ENCODE measurements at regions not wholly inside any gene's neighbourhood (a gene's known extent, or its start where the extent isn't known, plus 50 kb on each side); places are given as distances from the start of the nearest gene placed in this dataset.

DNA sequence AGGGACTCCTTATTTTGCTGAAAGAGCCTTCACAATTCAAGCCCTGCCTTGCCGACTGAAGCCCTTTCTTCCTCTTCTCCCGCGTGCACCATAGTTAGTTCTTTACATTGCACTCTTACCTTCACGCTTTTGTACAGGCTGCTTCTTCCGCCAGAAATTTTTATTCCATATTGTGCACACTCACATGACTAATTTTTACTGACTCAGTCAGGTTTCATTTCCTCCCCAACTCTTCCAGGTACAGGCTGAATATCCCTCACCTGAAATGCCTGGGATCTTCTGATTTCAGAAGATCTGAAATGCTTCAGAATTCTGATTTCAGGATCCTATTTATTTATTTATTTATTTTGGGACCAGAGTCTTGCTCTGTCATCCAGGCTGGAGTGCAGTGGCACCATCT is 172.8 kb downstream of the ZNF281 start:
- ChIA-PET CTCF (no interaction called here), POLR2A (no interaction called here)
- DNase-seq (ENCODE audit: extremely low spot score): no peak
- TF ChIP-seq FOXK2 (IDR thresholded peaks at IDR 0.05) (no peak), LEF1 (IDR thresholded peaks at IDR 0.05; ENCODE audit: borderline replicate concordance) (no peak), ARNT (IDR thresholded peaks at IDR 0.05) (no peak), ELF4 (IDR thresholded peaks at IDR 0.05) (no peak), SP1 (IDR thresholded peaks at IDR 0.05) (no peak), CTBP1 (IDR thresholded peaks at IDR 0.05; ENCODE audit: borderline replicate concordance) (no peak), PKNOX1 (IDR thresholded peaks at IDR 0.05) (no peak), BHLHE40 (IDR thresholded peaks at IDR 0.05; ENCODE audit: borderline replicate concordance) (no peak), NFRKB (IDR thresholded peaks at IDR 0.05) (no peak), SUZ12 (IDR thresholded peaks at IDR 0.05) (no peak), TARDBP (IDR thresholded peaks at IDR 0.05) (no peak), FOXA1 (IDR thresholded peaks at IDR 0.05) (no peak), ZNF384 (IDR thresholded peaks at IDR 0.05) (no peak), HDGF (IDR thresholded peaks at IDR 0.05; ENCODE audit: borderline replicate concordance) (no peak), L3MBTL2 (conservative IDR thresholded peaks at IDR 0.05) (no peak), FOXM1 (IDR thresholded peaks at IDR 0.05; ENCODE audit: borderline replicate concordance) (no peak)

GRCh38 chr1:200234938-200235337 is 174.9 kb downstream of the ZNF281 start:
- TF ChIP-seq SUZ12 (IDR thresholded peaks at IDR 0.05) (no peak), HDGF (IDR thresholded peaks at IDR 0.05; ENCODE audit: borderline replicate concordance) (no peak), CTBP1 (IDR thresholded peaks at IDR 0.05; ENCODE audit: borderline replicate concordance) (no peak), BHLHE40 (IDR thresholded peaks at IDR 0.05; ENCODE audit: borderline replicate concordance) (no peak), ELF4 (IDR thresholded peaks at IDR 0.05) (no peak), TARDBP (IDR thresholded peaks at IDR 0.05) (no peak), LEF1 (IDR thresholded peaks at IDR 0.05; ENCODE audit: borderline replicate concordance) (no peak), FOXM1 (IDR thresholded peaks at IDR 0.05; ENCODE audit: borderline replicate concordance) (no peak), FOXK2 (IDR thresholded peaks at IDR 0.05) (no peak)
- ChIA-PET CTCF (no interaction called here), POLR2A (no interaction called here)
- DNase-seq (ENCODE audit: extremely low spot score): no peak

- POLR2A ChIA-PET: no interaction called here
- CTCF ChIA-PET: no interaction called here
- no peak for DNase-seq (ENCODE audit: extremely low spot score)
- TF ChIP-seq HDGF (IDR thresholded peaks at IDR 0.05; ENCODE audit: borderline replicate concordance) (no peak), SP1 (IDR thresholded peaks at IDR 0.05) (no peak)
Measured at GRCh38 chr1:200233393-200233792, 176.4 kb downstream of the ZNF281 start.

DNA sequence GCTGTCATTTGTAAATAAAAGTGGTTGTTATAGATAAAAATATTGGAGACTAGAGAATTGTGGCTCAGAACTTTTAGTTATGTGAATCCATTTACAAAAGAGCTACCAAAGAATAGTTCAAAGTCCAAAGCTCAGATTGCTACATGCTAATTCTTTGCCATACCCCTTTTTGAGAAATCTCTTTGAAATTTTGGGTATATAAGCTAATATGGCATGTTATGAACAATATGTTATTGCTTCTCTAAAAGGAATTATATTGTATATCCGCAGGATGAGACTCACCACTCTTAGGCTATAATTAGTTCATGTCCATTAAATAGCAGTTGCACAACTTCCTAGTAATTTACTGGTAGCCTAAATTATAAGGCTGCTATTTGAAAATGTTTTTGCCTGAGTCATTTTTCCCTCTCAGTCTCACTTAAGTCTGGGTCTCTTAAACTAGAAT is 178.0 kb downstream of the ZNF281 start:
- no peak for DNase-seq (ENCODE audit: extremely low spot score)
- ChIA-PET CTCF (interaction anchor here (0.6 kb wide), 1 partner anchor 107 kb away, joined by 6 read pairs; no protein-coding TSS in a partner anchor), POLR2A (no interaction called here)
- no peak for TF ChIP-seq LEF1 (IDR thresholded peaks at IDR 0.05; ENCODE audit: borderline replicate concordance)
- no peak for TF ChIP-seq PKNOX1 (IDR thresholded peaks at IDR 0.05)
- no peak for TF ChIP-seq NFRKB (IDR thresholded peaks at IDR 0.05)
- TF ChIP-seq CTBP1 (IDR thresholded peaks at IDR 0.05; ENCODE audit: borderline replicate concordance): no peak
- no peak for TF ChIP-seq ARNT (IDR thresholded peaks at IDR 0.05)
- no peak for TF ChIP-seq FOXK2 (IDR thresholded peaks at IDR 0.05)
- TF ChIP-seq HDGF (IDR thresholded peaks at IDR 0.05; ENCODE audit: borderline replicate concordance): no peak
- TF ChIP-seq SP1 (IDR thresholded peaks at IDR 0.05): no peak
- no peak for TF ChIP-seq TARDBP (IDR thresholded peaks at IDR 0.05)

GRCh38 chr1:200230671-200231070 is 179.2 kb downstream of the ZNF281 start:
- DNase-seq (ENCODE audit: extremely low spot score): no peak
- ChIA-PET CTCF (no interaction called here), POLR2A (no interaction called here)
- TF ChIP-seq FOXM1 (IDR thresholded peaks at IDR 0.05; ENCODE audit: borderline replicate concordance) (no peak), L3MBTL2 (conservative IDR thresholded peaks at IDR 0.05) (no peak), SP1 (IDR thresholded peaks at IDR 0.05) (no peak), ZNF384 (IDR thresholded peaks at IDR 0.05) (no peak), PKNOX1 (IDR thresholded peaks at IDR 0.05) (no peak)

- ChIA-PET CTCF (no interaction called here), POLR2A (no interaction called here)
- no peak for DNase-seq (ENCODE audit: extremely low spot score)
- TF ChIP-seq BHLHE40 (IDR thresholded peaks at IDR 0.05; ENCODE audit: borderline replicate concordance) (no peak), ARNT (IDR thresholded peaks at IDR 0.05) (no peak), L3MBTL2 (conservative IDR thresholded peaks at IDR 0.05) (no peak), ZNF384 (IDR thresholded peaks at IDR 0.05) (no peak), FOXM1 (IDR thresholded peaks at IDR 0.05; ENCODE audit: borderline replicate concordance) (no peak)
Measured at GRCh38 chr1:200228486-200228885, 181.3 kb downstream of the ZNF281 start.

GRCh38 chr1:200228081-200228480 is 181.8 kb downstream of the ZNF281 start:
- DNase-seq (ENCODE audit: extremely low spot score): no peak
- ChIA-PET CTCF (no interaction called here), POLR2A (no interaction called here)
- TF ChIP-seq SP1 (IDR thresholded peaks at IDR 0.05): no peak
- TF ChIP-seq L3MBTL2 (conservative IDR thresholded peaks at IDR 0.05): no peak
- TF ChIP-seq FOXA1 (IDR thresholded peaks at IDR 0.05): no peak
- no peak for TF ChIP-seq FOXK2 (IDR thresholded peaks at IDR 0.05)
- no peak for TF ChIP-seq ARNT (IDR thresholded peaks at IDR 0.05)
- no peak for TF ChIP-seq ZNF384 (IDR thresholded peaks at IDR 0.05)
- no peak for TF ChIP-seq TARDBP (IDR thresholded peaks at IDR 0.05)
- TF ChIP-seq SUZ12 (IDR thresholded peaks at IDR 0.05): no peak
- TF ChIP-seq CTBP1 (IDR thresholded peaks at IDR 0.05; ENCODE audit: borderline replicate concordance): no peak
- no peak for TF ChIP-seq ELF4 (IDR thresholded peaks at IDR 0.05)
- no peak for TF ChIP-seq FOXM1 (IDR thresholded peaks at IDR 0.05; ENCODE audit: borderline replicate concordance)
- TF ChIP-seq NFRKB (IDR thresholded peaks at IDR 0.05): no peak
- no peak for TF ChIP-seq HDGF (IDR thresholded peaks at IDR 0.05; ENCODE audit: borderline replicate concordance)
- no peak for TF ChIP-seq PKNOX1 (IDR thresholded peaks at IDR 0.05)
- TF ChIP-seq BHLHE40 (IDR thresholded peaks at IDR 0.05; ENCODE audit: borderline replicate concordance): no peak
- no peak for TF ChIP-seq LEF1 (IDR thresholded peaks at IDR 0.05; ENCODE audit: borderline replicate concordance)

All from HEK293T (cell line).